Effector memory CD8-positive, alpha-beta T cell (primary cell): ENCODE measurements at regions not wholly inside any gene's neighbourhood (a gene's known extent, or its start where the extent isn't known, plus 50 kb on each side); places are given as distances from the start of the nearest gene placed in this dataset.

Experiments
- ATAC-seq: fragments of 150-1000 bp; cut with Tn5 transposase; replicated peaks from 2 replicates; pipeline ENCODE4 v1.10.0; 2021; ENCODE audit warnings: mild to moderate bottlenecking, moderate library complexity
- DNase-seq, 3 experiments: peaks; one replicate each; pipeline ENCODE4 v3.0.0; 2021
- H3K27ac Mint-ChIP-seq, 2 donors: one replicate each; pipeline ENCODE4 v1.8.0; 2022; ENCODE audit warnings: mild to moderate bottlenecking in 2 of 2, mixed read lengths in 2 of 2, moderate library complexity in 2 of 2
- H3K27me3 Mint-ChIP-seq, 2 donors: one replicate each; pipeline ENCODE4 v1.8.0; 2022; ENCODE audit warnings: mixed read lengths in 2 of 2
- H3K36me3 Mint-ChIP-seq: one replicate; pipeline ENCODE4 v1.8.0; 2022; ENCODE audit warnings: mild to moderate bottlenecking, moderate library complexity, mixed read lengths; ENCODE audit not compliant: insufficient read depth
- H3K4me1 Mint-ChIP-seq, 2 donors: one replicate each; pipeline ENCODE4 v1.8.0; 2022; ENCODE audit warnings: low read depth in 2 of 2, mixed read lengths in 2 of 2
- H3K4me3 Mint-ChIP-seq, 2 donors: one replicate each; pipeline ENCODE4 v1.8.0; 2022; ENCODE audit warnings: mild to moderate bottlenecking in 2 of 2, mixed read lengths in 2 of 2, moderate library complexity in 2 of 2
- H3K9me3 Mint-ChIP-seq, 2 donors: one replicate each; pipeline ENCODE4 v1.8.0; 2022; ENCODE audit warnings: mixed read lengths in 2 of 2

DNA sequence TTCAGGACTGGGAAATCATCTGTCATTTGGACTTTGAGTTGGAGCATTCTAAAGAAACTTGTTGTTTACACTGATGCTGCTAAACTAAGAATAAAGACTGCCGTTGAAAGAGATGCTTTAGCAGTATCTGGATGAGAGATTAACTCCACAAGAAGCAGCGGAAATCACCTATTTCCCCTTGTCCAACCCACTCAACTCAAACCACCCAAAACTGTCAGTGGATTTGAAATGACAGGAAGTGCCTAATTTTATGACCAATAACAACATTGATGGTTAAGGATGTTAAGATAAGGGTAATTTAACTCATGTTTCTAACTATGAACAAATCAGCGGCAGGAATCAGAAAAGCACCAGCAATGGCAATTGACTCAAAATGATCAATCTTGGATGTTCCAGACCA lies 110.8 kb upstream of the NR2F2 start:
- ATAC-seq (no peak), DNase-seq (no peak)
- Mint-ChIP-seq H3K36me3 (no peaks in the 10 kb centered on the region), H3K27me3 (peaks cover 18 to 22% of the 10 kb centered on the region in 2 donors), H3K4me1 (no peaks in the 10 kb centered on the region), H3K27ac (no peak overlapping the region), H3K9me3 (peaks cover 0 to 6% of the 10 kb centered on the region in 2 donors), H3K4me3 (no peak overlapping the region)

DNA sequence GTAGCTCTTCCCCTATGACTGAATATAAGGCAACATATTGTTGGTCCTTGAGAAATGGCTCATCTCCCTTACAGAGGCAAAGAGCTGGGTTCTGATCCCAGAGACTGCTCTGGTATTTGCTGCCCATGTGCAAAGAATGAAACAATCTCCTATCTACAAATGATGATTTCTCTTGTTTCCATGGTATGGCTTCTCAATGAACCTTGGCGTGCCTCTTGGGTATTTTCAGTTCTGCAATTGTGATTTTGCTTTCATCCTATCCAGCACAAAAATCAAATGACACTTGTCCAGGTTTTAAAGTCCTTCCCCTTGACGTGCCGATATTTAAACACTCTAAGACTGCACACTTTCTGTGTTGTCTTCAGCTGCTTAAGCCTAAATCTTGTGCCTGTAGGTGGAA lies 109.8 kb upstream of the NR2F2 start:
- Mint-ChIP-seq H3K27ac (no peak overlapping the region), H3K4me3 (no peak overlapping the region), H3K9me3 (peaks cover 0 to 6% of the 10 kb centered on the region in 2 donors), H3K27me3 (peaks cover 18 to 24% of the 10 kb centered on the region in 2 donors), H3K36me3 (no peaks in the 10 kb centered on the region), H3K4me1 (no peaks in the 10 kb centered on the region)
- DNase-seq (no peak), ATAC-seq (no peak)

DNA sequence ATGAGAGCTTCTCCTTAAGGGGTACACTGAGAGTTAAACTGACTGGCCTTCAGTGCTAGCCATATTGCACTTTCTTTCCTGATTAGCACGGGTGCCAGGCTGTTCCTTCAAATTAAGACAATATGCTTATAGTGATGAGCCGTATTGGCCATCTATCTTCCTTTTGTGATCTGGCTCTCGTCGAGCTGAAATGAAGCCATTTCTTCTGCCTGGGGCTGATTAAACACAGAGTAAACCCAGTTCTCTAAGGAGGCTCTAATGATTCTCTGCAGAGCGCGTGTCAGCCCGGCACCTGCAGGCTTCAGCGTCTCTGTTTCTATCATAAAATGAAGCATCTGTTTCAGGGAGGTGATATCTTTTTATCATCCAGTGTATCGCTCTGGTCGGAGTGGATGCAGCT lies 107.5 kb upstream of the NR2F2 start:
- ATAC-seq (no peak), DNase-seq (no peak)
- Mint-ChIP-seq H3K27ac (no peak overlapping the region), H3K4me1 (no peaks in the 10 kb centered on the region), H3K36me3 (no peaks in the 10 kb centered on the region), H3K9me3 (peaks cover 0 to 2% of the 10 kb centered on the region in 2 donors), H3K27me3 (peaks cover 14 to 26% of the 10 kb centered on the region in 2 donors), H3K4me3 (no peak overlapping the region)

DNA sequence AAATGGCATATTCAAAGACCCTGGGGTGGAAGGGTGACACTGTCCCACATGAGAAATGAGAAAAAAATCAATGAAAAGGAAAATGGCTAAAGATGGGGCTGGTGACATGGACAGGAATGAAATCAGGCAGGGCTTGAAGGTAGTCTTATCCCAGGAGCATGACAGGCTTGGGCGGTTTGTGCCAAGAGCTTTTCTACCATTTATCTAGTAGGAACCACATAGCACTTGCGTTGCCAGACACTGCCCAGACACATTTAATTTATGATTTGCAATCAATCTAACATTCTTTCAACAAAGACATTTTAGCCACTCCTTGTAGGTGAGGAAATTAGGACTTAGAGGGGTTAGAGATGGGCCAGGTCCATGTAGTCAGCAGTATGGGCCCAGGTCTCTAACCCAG lies 106.6 kb upstream of the NR2F2 start:
- H3K27ac Mint-ChIP-seq, result no peak overlapping the region
- DNase-seq, result no peak
- H3K9me3 Mint-ChIP-seq, result no peaks in the 10 kb centered on the region
- no peaks in the 10 kb centered on the region for H3K4me1 Mint-ChIP-seq
- H3K27me3 Mint-ChIP-seq, result peaks cover 16 to 29% of the 10 kb centered on the region in 2 donors
- no peak overlapping the region for H3K4me3 Mint-ChIP-seq
- ATAC-seq, result no peak
- no peaks in the 10 kb centered on the region for H3K36me3 Mint-ChIP-seq

DNA sequence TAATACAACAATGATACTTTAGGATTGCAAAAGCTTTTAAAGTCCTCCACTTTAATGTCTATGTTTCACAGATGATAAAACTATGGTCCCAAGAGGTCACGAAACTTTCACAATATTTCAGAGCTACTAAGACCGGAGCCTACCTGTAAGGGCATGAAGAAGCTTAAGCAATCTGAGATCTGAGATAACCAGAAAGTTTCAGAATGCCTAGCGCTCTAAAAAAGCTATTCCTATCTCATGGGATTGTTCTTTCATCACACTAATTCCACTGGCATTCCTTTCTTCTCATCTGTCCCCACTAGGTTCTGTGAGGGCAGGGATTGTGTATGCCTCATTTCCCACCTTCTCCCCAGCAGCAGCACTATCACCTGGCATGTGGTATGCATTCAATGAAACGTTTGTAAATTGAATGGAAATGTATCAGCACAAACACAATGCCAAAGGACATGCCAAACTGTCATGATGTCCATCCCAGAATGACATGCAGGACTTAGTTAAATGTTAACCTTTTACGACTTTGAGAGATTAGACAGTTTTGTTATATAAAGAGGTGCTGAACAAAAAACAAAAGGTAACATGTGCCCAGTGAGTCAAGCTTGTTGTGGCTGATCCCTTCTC lies 104.7 kb upstream of the NR2F2 start:
- DNase-seq (no peak), ATAC-seq (no peak)
- H3K36me3 Mint-ChIP-seq, result no peaks in the 10 kb centered on the region
- H3K4me1 Mint-ChIP-seq, result no peaks in the 10 kb centered on the region
- H3K4me3 Mint-ChIP-seq, result no peak overlapping the region
- H3K27me3 Mint-ChIP-seq, result peaks cover 16 to 29% of the 10 kb centered on the region in 2 donors
- H3K9me3 Mint-ChIP-seq, result no peaks in the 10 kb centered on the region
- H3K27ac Mint-ChIP-seq, result no peak overlapping the region

DNA sequence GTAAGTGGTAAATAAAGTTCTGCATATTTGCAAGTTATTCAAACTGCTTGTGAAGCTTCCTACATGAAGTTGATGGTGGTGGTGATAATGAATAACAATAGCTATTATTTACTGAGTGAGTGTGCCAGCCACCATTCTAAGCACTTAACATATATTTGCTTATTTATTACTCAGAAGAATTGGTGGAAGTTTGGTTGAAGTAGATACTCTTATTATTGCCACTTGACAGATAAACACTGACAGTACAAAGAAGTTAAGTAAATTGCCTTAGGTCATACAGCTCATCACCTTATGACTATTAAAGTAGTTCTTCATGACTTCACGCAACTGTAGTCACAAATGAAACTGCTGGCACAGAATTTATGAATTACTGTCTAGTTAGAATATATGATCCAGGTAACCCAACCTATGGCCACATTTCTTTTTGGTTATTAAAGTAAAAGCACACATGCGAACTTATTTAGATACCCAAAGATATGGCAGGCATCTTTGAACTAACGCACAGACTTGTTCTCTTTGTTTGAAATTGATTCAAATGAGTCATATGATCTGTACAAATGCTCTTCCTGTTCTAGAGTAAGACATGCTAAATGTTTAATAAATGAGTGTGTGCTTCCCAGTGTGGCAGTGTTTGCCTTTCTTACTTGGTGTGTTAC lies 99.8 kb upstream of the NR2F2 start:
- peaks cover 5 to 12% of the 10 kb centered on the region in 2 donors for H3K27me3 Mint-ChIP-seq
- no peaks in the 10 kb centered on the region for H3K9me3 Mint-ChIP-seq
- no peaks in the 10 kb centered on the region for H3K36me3 Mint-ChIP-seq
- H3K27ac Mint-ChIP-seq, result no peak overlapping the region
- ATAC-seq (no peak), DNase-seq (no peak)
- H3K4me3 Mint-ChIP-seq, result no peak overlapping the region
- H3K4me1 Mint-ChIP-seq, result no peaks in the 10 kb centered on the region

DNA sequence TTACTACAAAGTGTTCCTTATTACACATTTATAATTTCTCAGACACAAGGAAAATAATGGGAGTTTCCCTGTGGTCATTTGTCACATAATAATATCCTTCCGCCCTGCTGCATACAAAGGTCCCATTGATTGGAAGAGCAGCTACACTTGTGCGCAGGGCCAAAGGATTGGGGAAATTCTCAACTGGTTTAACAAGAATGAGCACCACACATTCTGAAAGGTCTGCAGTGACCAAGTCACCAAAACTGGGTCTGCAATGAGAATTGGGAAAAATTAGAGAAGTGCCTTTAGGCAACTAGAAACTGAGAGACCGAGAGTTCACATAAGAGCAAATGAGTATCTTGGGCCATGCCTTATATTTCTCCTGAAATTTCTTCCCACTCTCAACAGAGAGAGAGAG lies 98.2 kb upstream of the NR2F2 start:
- no peak for ATAC-seq
- Mint-ChIP-seq H3K27me3 (peaks cover 5 to 8% of the 10 kb centered on the region in 2 donors), H3K36me3 (no peaks in the 10 kb centered on the region), H3K27ac (no peak overlapping the region), H3K4me1 (no peaks in the 10 kb centered on the region), H3K4me3 (no peak overlapping the region), H3K9me3 (no peaks in the 10 kb centered on the region)
- DNase-seq, result no peak

DNA sequence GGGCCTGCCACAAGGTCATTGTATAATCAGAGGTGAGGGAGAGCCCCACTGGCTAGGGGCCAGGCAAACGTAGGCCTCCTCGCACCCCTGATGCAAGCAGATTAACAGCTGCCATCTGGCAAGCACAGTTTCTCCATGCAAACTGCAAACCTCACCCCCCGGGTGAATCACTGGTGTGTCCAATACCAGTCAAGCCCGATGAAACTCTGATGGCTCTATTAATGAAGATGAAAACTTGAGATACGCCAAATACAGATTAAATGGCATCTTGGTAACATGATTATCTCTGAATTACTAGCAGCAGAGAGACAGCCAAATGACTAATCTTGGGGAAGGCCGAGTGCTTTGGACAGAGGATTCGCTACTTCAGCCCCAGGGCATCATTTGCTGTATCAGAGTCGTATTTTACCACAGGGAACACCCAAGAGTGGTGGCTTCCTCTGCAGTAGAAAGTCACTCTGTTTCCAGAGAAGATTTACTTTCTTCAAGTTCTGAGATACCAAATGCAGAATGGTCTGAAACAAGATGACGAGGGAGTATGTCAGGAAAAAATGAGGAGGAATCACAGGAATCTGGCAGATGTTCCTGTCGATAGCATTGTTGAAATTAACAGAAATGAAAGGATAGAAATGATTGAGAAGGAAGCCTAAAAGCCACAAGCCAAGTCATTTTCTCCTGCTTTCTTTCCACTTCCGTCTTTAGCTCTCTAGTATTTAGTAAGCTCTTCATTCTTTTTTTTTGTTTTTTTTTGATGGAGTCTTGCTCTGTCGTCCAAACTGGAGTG lies 96.2 kb upstream of the NR2F2 start:
- H3K4me3 Mint-ChIP-seq, result no peak overlapping the region
- DNase-seq (no peak), ATAC-seq (no peak)

DNA sequence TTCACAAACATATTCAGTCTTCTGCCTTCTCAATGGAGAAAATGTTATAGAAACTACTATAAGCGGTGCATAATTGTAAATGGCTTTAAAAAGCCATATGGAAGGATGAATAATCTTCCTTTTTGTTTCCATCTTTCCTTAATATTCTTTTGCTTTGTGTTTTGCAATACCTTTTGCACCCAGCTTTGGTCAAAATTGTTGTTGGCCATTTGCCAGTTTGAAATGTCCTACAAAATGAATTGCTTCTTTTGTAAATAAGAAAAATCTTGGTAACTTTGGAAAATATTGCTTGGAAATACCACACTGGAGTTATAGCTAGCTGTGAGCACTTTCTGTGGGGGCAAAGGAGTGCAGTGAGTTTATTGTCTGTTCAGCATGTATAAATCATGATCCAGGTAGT lies 93.5 kb upstream of the NR2F2 start:
- Mint-ChIP-seq H3K27ac (no peak overlapping the region), H3K9me3 (no peaks in the 10 kb centered on the region), H3K27me3 (no peaks in the 10 kb centered on the region), H3K36me3 (no peaks in the 10 kb centered on the region), H3K4me1 (no peaks in the 10 kb centered on the region), H3K4me3 (no peak overlapping the region)
- DNase-seq (no peak), ATAC-seq (no peak)

More for the DNA sequence above, 96.2 kb upstream of the NR2F2 start:
- Mint-ChIP-seq H3K4me1 (no peaks in the 10 kb centered on the region), H3K27ac (no peak overlapping the region), H3K27me3 (no peaks in the 10 kb centered on the region), H3K36me3 (no peaks in the 10 kb centered on the region), H3K9me3 (no peaks in the 10 kb centered on the region)

DNA sequence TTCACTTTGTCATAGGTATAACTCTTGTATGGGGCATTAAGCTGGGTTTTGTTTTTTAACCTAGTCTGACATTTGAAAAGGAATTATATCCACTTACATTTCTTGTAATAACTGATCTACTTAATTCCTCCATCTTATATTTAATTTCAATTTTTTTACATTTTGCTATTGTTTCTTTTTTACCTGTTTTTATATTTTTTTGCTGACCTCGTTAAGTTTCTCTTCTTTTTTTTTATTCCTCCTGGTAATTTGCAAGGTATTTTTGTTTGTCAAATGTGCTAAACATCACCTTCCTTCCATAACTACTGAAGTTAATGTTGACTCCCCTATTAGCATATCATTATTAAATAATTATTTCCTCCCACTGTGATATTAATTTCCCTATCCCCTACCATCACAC lies 87.7 kb upstream of the NR2F2 start:
- Mint-ChIP-seq H3K27me3 (peaks cover 7 to 24% of the 10 kb centered on the region in 2 donors), H3K27ac (no peak overlapping the region), H3K9me3 (no peaks in the 10 kb centered on the region), H3K36me3 (no peaks in the 10 kb centered on the region), H3K4me3 (no peak overlapping the region), H3K4me1 (no peaks in the 10 kb centered on the region)
- ATAC-seq, result no peak
- no peak for DNase-seq

DNA sequence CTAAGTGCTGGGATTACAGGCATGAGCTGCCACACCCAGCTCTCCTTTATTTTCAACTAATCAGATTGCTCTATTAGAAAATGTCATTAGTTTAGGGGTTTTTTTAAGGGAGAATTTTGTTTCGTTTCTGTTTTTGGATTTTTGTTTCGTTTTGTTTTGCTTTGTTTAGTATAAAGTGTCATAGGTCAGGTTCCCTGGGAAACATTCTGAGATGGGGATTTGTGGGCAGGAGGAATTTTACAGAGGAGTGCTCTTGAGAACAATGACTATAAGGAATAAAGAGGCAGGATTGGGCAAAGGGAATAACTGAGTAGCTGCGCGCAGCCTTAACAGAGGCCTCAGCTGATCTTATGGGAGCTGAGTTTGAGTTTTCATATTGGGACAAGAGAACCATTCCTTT lies 86.8 kb upstream of the NR2F2 start:
- no peak overlapping the region for H3K27ac Mint-ChIP-seq
- H3K4me1 Mint-ChIP-seq, result no peaks in the 10 kb centered on the region
- no peak overlapping the region for H3K4me3 Mint-ChIP-seq
- no peaks in the 10 kb centered on the region for H3K36me3 Mint-ChIP-seq
- no peak for DNase-seq
- ATAC-seq, result no peak
- H3K9me3 Mint-ChIP-seq, result peaks cover 0 to 2% of the 10 kb centered on the region in 2 donors
- peaks cover 12 to 33% of the 10 kb centered on the region in 2 donors for H3K27me3 Mint-ChIP-seq

DNA sequence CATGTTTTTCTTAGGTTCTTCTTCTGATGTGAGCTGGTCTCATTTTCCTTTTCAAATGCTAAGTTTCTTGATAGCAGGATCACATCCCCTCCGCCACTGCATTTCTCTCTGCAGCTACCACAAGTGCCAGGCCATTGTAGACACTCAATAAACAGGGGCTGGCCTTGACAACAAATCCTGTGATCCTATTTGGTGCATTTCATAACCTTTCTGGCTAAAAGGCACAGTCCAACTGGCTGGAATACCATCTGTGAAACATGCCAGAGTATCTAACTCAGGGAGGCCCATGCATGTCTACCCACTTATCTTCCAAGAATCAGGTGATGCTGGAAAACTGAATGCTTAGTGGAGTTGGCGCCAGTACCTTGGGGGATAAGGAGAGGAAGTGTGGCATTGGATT lies 85.2 kb upstream of the NR2F2 start:
- no peak for DNase-seq
- no peak overlapping the region for H3K4me3 Mint-ChIP-seq
- H3K9me3 Mint-ChIP-seq, result peaks cover 0 to 2% of the 10 kb centered on the region in 2 donors
- no peaks in the 10 kb centered on the region for H3K36me3 Mint-ChIP-seq
- no peak overlapping the region for H3K27ac Mint-ChIP-seq
- no peak for ATAC-seq
- peaks cover 12 to 33% of the 10 kb centered on the region in 2 donors for H3K27me3 Mint-ChIP-seq
- H3K4me1 Mint-ChIP-seq, result no peaks in the 10 kb centered on the region

DNA sequence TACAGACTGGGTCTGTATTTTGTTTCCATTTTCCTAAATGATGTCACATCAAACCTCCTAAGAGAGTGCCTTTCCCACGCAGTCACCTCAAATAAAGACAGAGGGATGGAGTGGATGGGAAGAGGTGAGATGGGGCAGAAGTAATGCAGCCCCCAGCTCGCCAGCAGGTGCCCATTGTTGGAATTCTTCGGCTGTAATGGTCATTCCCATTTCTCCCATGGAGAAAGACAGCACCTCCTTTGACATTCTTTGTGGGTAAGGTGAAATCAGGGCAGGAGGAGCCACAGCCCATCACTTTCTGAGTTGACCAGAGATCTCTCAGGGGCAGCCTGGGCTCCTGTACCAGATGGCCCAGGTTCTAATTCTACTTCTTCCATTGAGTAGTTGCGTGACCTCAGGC lies 84.4 kb upstream of the NR2F2 start:
- Mint-ChIP-seq H3K9me3 (peaks cover 2% of the 10 kb centered on the region in 2 donors), H3K27ac (no peak overlapping the region), H3K36me3 (no peaks in the 10 kb centered on the region), H3K27me3 (peaks cover 15 to 33% of the 10 kb centered on the region in 2 donors), H3K4me1 (no peaks in the 10 kb centered on the region), H3K4me3 (no peak overlapping the region)
- DNase-seq (no peak), ATAC-seq (no peak)
